H9 (cell line): ENCODE measurements at regions not wholly inside any gene's neighbourhood (a gene's known extent, or its start where the extent isn't known, plus 50 kb on each side); places are given as distances from the start of the nearest gene placed in this dataset.

Source experiments
- DNase-seq: peaks from one replicate; pipeline ENCODE4 v3.0.0-alpha.2; 2017
- H2AFZ ChIP-seq: one replicate; pipeline ENCODE4 v1.6.1; 2013; ENCODE audit warnings: mild to moderate bottlenecking, low read length, control low read depth, moderate library complexity
- H2AK5ac ChIP-seq: 2 replicates; pipeline ENCODE4 v1.6.1; 2013; ENCODE audit warnings: low read length, control low read depth, mixed read lengths; ENCODE audit not compliant: insufficient read length
- H2BK120ac ChIP-seq: one replicate; pipeline ENCODE4 v1.6.1; 2013; ENCODE audit warnings: low read depth, mild to moderate bottlenecking, low read length, control low read depth, inconsistent platforms; ENCODE audit not compliant: poor library complexity, severe bottlenecking
- H2BK12ac ChIP-seq: 2 replicates; pipeline ENCODE4 v1.6.1; 2013; ENCODE audit warnings: low read length, control low read depth, mixed read lengths, low read depth; ENCODE audit not compliant: insufficient read length
- H2BK15ac ChIP-seq: 2 replicates; pipeline ENCODE4 v1.6.1; 2013; ENCODE audit warnings: low read depth, low read length, control low read depth
- H2BK20ac ChIP-seq: one replicate; pipeline ENCODE4 v1.6.1; 2013; ENCODE audit warnings: low read depth, mild to moderate bottlenecking, low read length, control low read depth, inconsistent platforms; ENCODE audit not compliant: poor library complexity, severe bottlenecking
- H2BK5ac ChIP-seq: 2 replicates; pipeline ENCODE4 v1.6.1; 2013; ENCODE audit warnings: low read length, control low read depth, mixed read lengths; ENCODE audit not compliant: insufficient read length
- H3K14ac ChIP-seq: 2 replicates; pipeline ENCODE4 v1.6.1; 2013; ENCODE audit warnings: low read length, control low read depth; ENCODE audit not compliant: insufficient read depth
- H3K18ac ChIP-seq: 2 replicates; pipeline ENCODE4 v1.6.1; 2013; ENCODE audit warnings: low read depth, mild to moderate bottlenecking, mixed read lengths, low read length, control low read depth; ENCODE audit not compliant: insufficient read length
- H3K23ac ChIP-seq: 2 replicates; pipeline ENCODE4 v1.6.1; 2013; ENCODE audit warnings: low read length, control low read depth, mixed read lengths, low read depth; ENCODE audit not compliant: insufficient read length
- H3K23me2 ChIP-seq: 2 replicates; pipeline ENCODE4 v1.6.1; 2013; ENCODE audit warnings: low read depth, mild to moderate bottlenecking, mixed read lengths, low read length, control low read depth; ENCODE audit not compliant: insufficient read length, poor library complexity, severe bottlenecking
- H3K27ac ChIP-seq: 2 replicates; pipeline ENCODE4 v1.5.1; 2013; ENCODE audit warnings: low read length, control low read depth, mixed read lengths, low read depth; ENCODE audit not compliant: insufficient read length
- H3K27me3 ChIP-seq: 2 replicates; pipeline ENCODE4 v1.6.1; 2013; ENCODE audit warnings: low read length, control low read depth, inconsistent platforms; ENCODE audit not compliant: insufficient read depth
- H3K4ac ChIP-seq: 2 replicates; pipeline ENCODE4 v1.6.1; 2013; ENCODE audit warnings: low read depth, mild to moderate bottlenecking, control low read depth, inconsistent platforms, low read length, moderate library complexity
- H3K4me1 ChIP-seq: 2 replicates; pipeline ENCODE4 v1.6.1; 2013; ENCODE audit warnings: low read length, control low read depth, inconsistent platforms; ENCODE audit not compliant: insufficient read depth
- H3K4me2 ChIP-seq: 2 replicates; pipeline ENCODE4 v1.6.1; 2013; ENCODE audit warnings: low read length, control low read depth, mixed read lengths; ENCODE audit not compliant: insufficient read length, insufficient read depth
- H3K56ac ChIP-seq: 2 replicates; pipeline ENCODE4 v1.6.1; 2013; ENCODE audit warnings: low read depth, mild to moderate bottlenecking, mixed read lengths, low read length, control low read depth; ENCODE audit not compliant: insufficient read length
- H3K79me1 ChIP-seq: 2 replicates; pipeline ENCODE4 v1.6.1; 2013; ENCODE audit warnings: low read depth, mild to moderate bottlenecking, moderate library complexity, low read length, control low read depth, inconsistent platforms; ENCODE audit not compliant: insufficient read depth, poor library complexity, severe bottlenecking
- H3K79me2 ChIP-seq: 2 replicates; pipeline ENCODE4 v1.6.1; 2013; ENCODE audit warnings: low read length, control low read depth, inconsistent platforms; ENCODE audit not compliant: insufficient read depth
- H3K9ac ChIP-seq: 2 replicates; pipeline ENCODE4 v1.6.1; 2013; ENCODE audit warnings: low read length, control low read depth, mixed read lengths; ENCODE audit not compliant: insufficient read length; ENCODE audit errors: extremely low read depth
- H3K9me3 ChIP-seq: one replicate; pipeline ENCODE4 v1.6.1; 2013; ENCODE audit warnings: low read depth, low read length, inconsistent platforms; ENCODE audit not compliant: control insufficient read depth
- H3T11ph ChIP-seq: one replicate; pipeline ENCODE4 v1.6.1; 2013; ENCODE audit warnings: mild to moderate bottlenecking, low read length, control low read depth, inconsistent platforms
- H4K20me1 ChIP-seq: one replicate; pipeline ENCODE4 v1.6.1; 2013; ENCODE audit not compliant: control insufficient read depth, insufficient read length, insufficient read depth
- H4K5ac ChIP-seq: 2 replicates; pipeline ENCODE4 v1.6.1; 2013; ENCODE audit warnings: low read depth, mild to moderate bottlenecking, mixed read lengths, low read length, control low read depth; ENCODE audit not compliant: insufficient read length
- H4K8ac ChIP-seq: replicated peaks from 2 replicates; pipeline ENCODE4 v1.6.1; 2013; ENCODE audit warnings: low read length, control low read depth, mixed read lengths, low read depth; ENCODE audit not compliant: insufficient read length
- H4K91ac ChIP-seq: 2 replicates; pipeline ENCODE4 v1.6.1; 2013; ENCODE audit warnings: low read depth, mild to moderate bottlenecking, moderate library complexity, mixed read lengths, low read length, control low read depth; ENCODE audit not compliant: insufficient read length
- H3K27ac Mint-ChIP-seq, 3 experiments: 2 replicates in 2 of 3; 3 replicates in 1 of 3; pipeline ENCODE4 v1.8.0; 2020 to 2021; ENCODE audit warnings: mixed read lengths in 3 of 3, mild to moderate bottlenecking in 1 of 3, moderate library complexity in 1 of 3
- H3K27me3 Mint-ChIP-seq: 2 replicates; pipeline ENCODE4 v1.8.0; 2021; ENCODE audit warnings: low read depth, mild to moderate bottlenecking, moderate library complexity, mixed read lengths
- H3K36me3 Mint-ChIP-seq, 3 experiments: 2 replicates in 2 of 3; 3 replicates in 1 of 3; pipeline ENCODE4 v1.8.0; 2020 to 2021; ENCODE audit warnings: low read depth in 3 of 3, mixed read lengths in 3 of 3; ENCODE audit not compliant: insufficient read depth in 1 of 3
- H3K4me1 Mint-ChIP-seq, 2 experiments: 2 replicates each; pipeline ENCODE4 v1.8.0; 2020; ENCODE audit warnings: mixed read lengths in 2 of 2
- H3K4me3 Mint-ChIP-seq, 2 experiments: 2 replicates in 1 of 2; 3 replicates in 1 of 2; pipeline ENCODE4 v1.8.0; 2020 to 2021; ENCODE audit warnings: mild to moderate bottlenecking in 2 of 2, mixed read lengths in 2 of 2, moderate library complexity in 1 of 2
- H3K9me3 Mint-ChIP-seq, 2 experiments: 2 replicates in 1 of 2; 3 replicates in 1 of 2; pipeline ENCODE4 v1.8.0; 2020; ENCODE audit warnings: mild to moderate bottlenecking in 2 of 2, mixed read lengths in 2 of 2, moderate library complexity in 1 of 2
- CTCF ChIP-seq: fragments of 200-600 bp; sonication (generic); conservative IDR thresholded peaks from 3 replicates; pipeline ENCODE4 v1.8.0; 2021; ENCODE audit warnings: antibody characterized with exemption, mild to moderate bottlenecking
- WGBS: extraction: QIAGEN DNeasy Blood & Tissue Kit; methylation state at CpG from one replicate; pipeline ENCODE4 v1.1.7; 2013; ENCODE audit warnings: missing lambda C conversion rate, low lambda C conversion rate, mixed read lengths; ENCODE audit not compliant: insufficient read length; ENCODE audit errors: extremely low coverage; 5-methylcytosine and 5-hydroxymethylcytosine counted together

GRCh38 chr2:12043131-12043530 lies 296.7 kb downstream of the LPIN1 start:
- Mint-ChIP-seq H3K27me3 (peaks cover 3% of the 10 kb centered on the region; the same call in 1 of the 2 replicates), H3K27ac (no peak overlapping the region), H3K36me3 (peaks cover 0 to 2% (median 0%) of the 10 kb centered on the region in 3 experiments; a peak in 2 of 7 replicates), H3K9me3 (peaks cover 0 to 3% of the 10 kb centered on the region in 2 experiments; a peak in 1 of 5 replicates), H3K4me3 (no peak overlapping the region), H3K4me1 (peaks cover 5 to 7% of the 10 kb centered on the region in 2 experiments; a peak in 3 of 4 replicates)
- H3K4ac ChIP-seq: no peak overlapping the region
- no peaks in the 10 kb centered on the region for H3K27me3 ChIP-seq
- no peak overlapping the region for H4K5ac ChIP-seq
- H2AK5ac ChIP-seq: no peak overlapping the region
- no peaks in the 10 kb centered on the region for H3K4me1 ChIP-seq
- H3K4me2 ChIP-seq: no peak overlapping the region
- H2BK12ac ChIP-seq: no peak overlapping the region
- H3K18ac ChIP-seq: no peak overlapping the region
- H3K14ac ChIP-seq: no peak overlapping the region
- H4K91ac ChIP-seq: no peak overlapping the region
- H2BK120ac ChIP-seq: no peak overlapping the region
- no peak overlapping the region for H3K9ac ChIP-seq
- H3K23me2 ChIP-seq: no peaks in the 10 kb centered on the region
- H4K8ac ChIP-seq: no peak overlapping the region
- H3K56ac ChIP-seq: no peak overlapping the region
- no peak overlapping the region for H3K23ac ChIP-seq
- H3K27ac ChIP-seq: no peak overlapping the region
- no peak overlapping the region for H2BK20ac ChIP-seq
- no peak overlapping the region for H2AFZ ChIP-seq
- DNase-seq: no peak
- no peak for TF ChIP-seq CTCF
- H3K79me2 ChIP-seq: no peaks in the 10 kb centered on the region
- H3K9me3 ChIP-seq: no peaks in the 10 kb centered on the region
- no peaks in the 10 kb centered on the region for H4K20me1 ChIP-seq
- WGBS: no CpG with 5 or more reads among the region's 2 CpGs
- H2BK5ac ChIP-seq: no peak overlapping the region
- no peak overlapping the region for H2BK15ac ChIP-seq
- H3K79me1 ChIP-seq: no peaks in the 10 kb centered on the region
- H3T11ph ChIP-seq: no peak overlapping the region
